Esophagus squamous epithelium (tissue), 5 donors: ENCODE measurements at regions not wholly inside any gene's neighbourhood (a gene's known extent, or its start where the extent isn't known, plus 50 kb on each side); places are given as distances from the start of the nearest gene placed in this dataset.

Experiments used
- DNase-seq: peaks from one replicate; lab custom pipeline; 2025; lab: John Stamatoyannopoulos, UW
- H3K27ac ChIP-seq, 4 donors: fragments of 200-600 bp; sonication (generic); one replicate each; pipeline ENCODE4 v1.5.1; 2016 to 2019; ENCODE audit warnings: mild to moderate bottlenecking in 1 of 4
- H3K27me3 ChIP-seq, 4 donors: fragments of 200-600 bp; sonication (generic); 1 replicate in 3 of 4; 2 replicates in 1 of 4; pipeline versions ENCODE4 v1.5.1 to v1.6.0; 2017 to 2021; ENCODE audit warnings: antibody characterized with exemption in 1 of 4
- H3K36me3 ChIP-seq, 3 donors: fragments of 200-600 bp; sonication (generic); one replicate each; pipeline ENCODE4 v1.5.1; 2016 to 2019
- H3K4me1 ChIP-seq, 3 donors: fragments of 200-600 bp; sonication (generic); one replicate each; pipeline ENCODE4 v1.5.1; 2017 to 2019
- H3K4me3 ChIP-seq, 4 donors: fragments of 200-600 bp; sonication (generic); 1 replicate in 3 of 4; 2 replicates in 1 of 4; pipeline ENCODE4 v1.5.1; 2016 to 2019; ENCODE audit warnings: mild to moderate bottlenecking in 2 of 4, moderate library complexity in 1 of 4
- H3K9me3 ChIP-seq, 3 donors: fragments of 200-600 bp; sonication (generic); one replicate each; pipeline ENCODE4 v1.5.1; 2016 to 2019
- POLR2A ChIP-seq, 4 donors: fragments of 450-650 bp; IDR thresholded peaks; one replicate each; pipeline ENCODE4 v1.6.1; 2017; ENCODE audit warnings: antibody characterized with exemption in 4 of 4, mild to moderate bottlenecking in 4 of 4, moderate library complexity in 3 of 4
- WGBS, 2 donors: methylation state at CpG; one replicate each; pipeline ENCODE4 v1.1.5; 2018; 5-methylcytosine and 5-hydroxymethylcytosine counted together
- intact Hi-C: fragments of 100-400 bp; cut with DNase I; formaldehyde crosslinking; loops from one replicate; pipeline ENCODE4 v1.15.0; 2022
- TF ChIP-seq, protein P1 (sequence below), 6 experiments: fragments of 450-650 bp in 4 of 6; fragments of 200-600 bp in 2 of 6; sonication (generic) in 2 of 6; IDR thresholded peaks; one replicate each; pipeline ENCODE4 v1.5.1; 2016 to 2019; ENCODE audit warnings: antibody characterized with exemption in 6 of 6, mild to moderate bottlenecking in 4 of 6, moderate library complexity in 4 of 6
- donor health status: DM: yes; HTN: yes; CAD: no.

DNA sequence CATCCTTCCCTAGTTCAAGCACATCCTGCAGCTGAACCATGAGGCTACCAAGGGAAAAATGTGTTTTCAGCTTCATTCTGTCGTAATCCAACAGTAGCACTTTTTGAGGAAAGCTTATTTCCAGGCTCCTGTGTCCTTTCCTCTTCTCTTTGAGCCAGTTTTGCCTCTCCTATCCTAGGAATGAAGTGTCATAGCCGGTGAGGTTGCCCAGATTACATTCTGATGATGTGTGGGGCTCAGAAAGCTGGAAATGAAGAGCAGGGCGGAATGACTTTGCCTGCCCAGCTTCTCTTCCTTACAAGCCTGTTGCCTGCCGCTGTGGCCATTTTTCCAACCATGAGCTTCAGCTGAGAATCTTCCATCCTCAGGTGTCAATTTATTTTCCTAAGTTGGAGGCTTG, 381.8 kb downstream of the NUAK1 start:
- TF ChIP-seq, protein P1, sequence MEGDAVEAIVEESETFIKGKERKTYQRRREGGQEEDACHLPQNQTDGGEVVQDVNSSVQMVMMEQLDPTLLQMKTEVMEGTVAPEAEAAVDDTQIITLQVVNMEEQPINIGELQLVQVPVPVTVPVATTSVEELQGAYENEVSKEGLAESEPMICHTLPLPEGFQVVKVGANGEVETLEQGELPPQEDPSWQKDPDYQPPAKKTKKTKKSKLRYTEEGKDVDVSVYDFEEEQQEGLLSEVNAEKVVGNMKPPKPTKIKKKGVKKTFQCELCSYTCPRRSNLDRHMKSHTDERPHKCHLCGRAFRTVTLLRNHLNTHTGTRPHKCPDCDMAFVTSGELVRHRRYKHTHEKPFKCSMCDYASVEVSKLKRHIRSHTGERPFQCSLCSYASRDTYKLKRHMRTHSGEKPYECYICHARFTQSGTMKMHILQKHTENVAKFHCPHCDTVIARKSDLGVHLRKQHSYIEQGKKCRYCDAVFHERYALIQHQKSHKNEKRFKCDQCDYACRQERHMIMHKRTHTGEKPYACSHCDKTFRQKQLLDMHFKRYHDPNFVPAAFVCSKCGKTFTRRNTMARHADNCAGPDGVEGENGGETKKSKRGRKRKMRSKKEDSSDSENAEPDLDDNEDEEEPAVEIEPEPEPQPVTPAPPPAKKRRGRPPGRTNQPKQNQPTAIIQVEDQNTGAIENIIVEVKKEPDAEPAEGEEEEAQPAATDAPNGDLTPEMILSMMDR (IDR thresholded peaks at IDR 0.05), result no peak
- TF ChIP-seq POLR2A (IDR thresholded peaks at IDR 0.05), result no peak
- Histone ChIP-seq H3K36me3 (no peaks in the 10 kb centered on the region), H3K27me3 (peaks cover 0 to 11% (median 0%) of the 10 kb centered on the region in 4 donors), H3K4me3 (no peak overlapping the region), H3K9me3 (no peaks in the 10 kb centered on the region), H3K4me1 (no peaks in the 10 kb centered on the region), H3K27ac (no peak overlapping the region)
- intact Hi-C loops, result no loop called here
- WGBS, 2 donors, result 59 to 81% methylated on average over 3 to 4 of the region's 4 CpGs
- no peak for DNase-seq

DNA sequence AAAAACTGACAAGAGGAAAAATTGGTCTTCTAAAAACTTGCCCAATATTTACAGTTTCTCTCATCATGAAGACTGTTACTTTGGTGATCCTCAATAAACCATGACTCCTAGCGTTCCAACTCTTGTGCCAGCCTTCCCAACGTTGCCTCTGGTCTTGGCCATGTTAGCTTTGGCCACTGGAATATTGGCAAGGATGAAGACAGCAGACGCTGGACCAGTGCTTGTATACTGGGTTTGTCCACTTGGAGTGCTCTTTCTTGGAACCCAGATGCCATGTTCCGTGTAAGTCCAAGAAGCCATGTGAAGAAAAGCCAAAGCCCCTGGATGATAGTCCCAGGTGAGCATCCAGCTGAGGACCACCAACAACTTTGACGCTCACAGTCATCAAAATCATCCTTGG, 379.6 kb downstream of the NUAK1 start:
- no peak overlapping the region for H3K4me3 ChIP-seq
- DNase-seq, result no peak
- 68 to 73% methylated on average over 4 to 5 of the region's 5 CpGs for WGBS, 2 donors
- H3K9me3 ChIP-seq, result no peaks in the 10 kb centered on the region
- no peak overlapping the region for H3K27ac ChIP-seq
- H3K4me1 ChIP-seq, result no peaks in the 10 kb centered on the region
- peaks cover 0 to 11% (median 0%) of the 10 kb centered on the region in 4 donors for H3K27me3 ChIP-seq
- no peak for TF ChIP-seq POLR2A (IDR thresholded peaks at IDR 0.05)
- TF ChIP-seq, protein P1 (IDR thresholded peaks at IDR 0.05), result no peak
- H3K36me3 ChIP-seq, result no peaks in the 10 kb centered on the region
- intact Hi-C loops, result no loop called here

GRCh38 chr12:105761075-105761474, 377.7 kb downstream of the NUAK1 start:
- Histone ChIP-seq H3K4me3 (no peak overlapping the region), H3K36me3 (no peaks in the 10 kb centered on the region), H3K27me3 (peaks cover 0 to 8% (median 0%) of the 10 kb centered on the region in 4 donors), H3K4me1 (no peaks in the 10 kb centered on the region), H3K9me3 (no peaks in the 10 kb centered on the region), H3K27ac (no peak overlapping the region)
- DNase-seq, result no peak
- intact Hi-C loops, result no loop called here
- TF ChIP-seq, protein P1 (IDR thresholded peaks at IDR 0.05), result no peak
- TF ChIP-seq POLR2A (IDR thresholded peaks at IDR 0.05), result no peak
- WGBS, 2 donors, result 30 to 62% methylated on average over 1 of the region's 1 CpG

GRCh38 chr12:105764216-105764835, 374.4 kb downstream of the NUAK1 start:
- no peaks in the 10 kb centered on the region for H3K9me3 ChIP-seq
- intact Hi-C loops, result no loop called here
- TF ChIP-seq, protein P1 (IDR thresholded peaks at IDR 0.05), result no peak
- TF ChIP-seq POLR2A (IDR thresholded peaks at IDR 0.05), result no peak
- no peak overlapping the region for H3K27ac ChIP-seq
- no peak overlapping the region for H3K4me3 ChIP-seq
- no peaks in the 10 kb centered on the region for H3K27me3 ChIP-seq
- no peaks in the 10 kb centered on the region for H3K36me3 ChIP-seq
- no peak for DNase-seq
- 76 to 81% methylated on average over 10 of the region's 10 CpGs for WGBS, 2 donors
- H3K4me1 ChIP-seq, result no peaks in the 10 kb centered on the region

- H3K4me1 ChIP-seq, result no peaks in the 10 kb centered on the region
- H3K27me3 ChIP-seq, result no peaks in the 10 kb centered on the region
- DNase-seq, result no peak
- H3K27ac ChIP-seq, result no peak overlapping the region
- no peaks in the 10 kb centered on the region for H3K9me3 ChIP-seq
- WGBS, 2 donors, result 61 to 75% methylated on average over 6 of the region's 6 CpGs
- H3K4me3 ChIP-seq, result no peak overlapping the region
- TF ChIP-seq, protein P1 (IDR thresholded peaks at IDR 0.05), result no peak
- intact Hi-C loops, result no loop called here
- no peaks in the 10 kb centered on the region for H3K36me3 ChIP-seq
These were observed 373.4 kb downstream of the NUAK1 start for GRCh38 chr12:105765053-105766014.
